Kasumi-1 (cell line): ENCODE measurements at regions not wholly inside any gene's neighbourhood (a gene's known extent, or its start where the extent isn't known, plus 50 kb on each side); places are given as distances from the start of the nearest gene placed in this dataset.
"Not testable (repeated sequence)": the region's sequence is repeated elsewhere in the genome, so short reads cannot be mapped to it uniquely, and the experiment has no call there.

Source experiments
- DNase-seq, 2 experiments: peaks; one replicate each; lab custom pipeline; 2025; lab: John Stamatoyannopoulos, UW

DNA sequence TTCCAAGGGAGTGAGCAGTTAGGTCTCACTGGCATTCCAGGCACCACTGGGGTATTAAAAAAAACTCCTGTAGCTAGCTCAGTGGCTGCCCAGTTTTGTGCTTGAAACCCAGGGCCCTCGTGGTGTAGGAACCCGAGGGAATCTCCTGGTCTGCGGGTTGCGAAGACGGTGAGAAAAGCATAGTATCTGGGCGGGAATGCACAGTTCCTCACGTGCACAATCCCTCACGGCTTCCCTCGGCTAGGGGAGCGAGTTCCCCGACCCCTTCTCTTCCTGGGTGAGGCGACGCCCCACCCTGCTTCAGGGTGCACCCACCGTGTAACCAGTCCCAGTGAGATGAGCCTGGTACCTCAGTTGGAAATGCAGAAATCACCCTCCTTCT, 50.5 kb upstream of the PGBD5 start:
- DNase-seq, result no peak

DNA sequence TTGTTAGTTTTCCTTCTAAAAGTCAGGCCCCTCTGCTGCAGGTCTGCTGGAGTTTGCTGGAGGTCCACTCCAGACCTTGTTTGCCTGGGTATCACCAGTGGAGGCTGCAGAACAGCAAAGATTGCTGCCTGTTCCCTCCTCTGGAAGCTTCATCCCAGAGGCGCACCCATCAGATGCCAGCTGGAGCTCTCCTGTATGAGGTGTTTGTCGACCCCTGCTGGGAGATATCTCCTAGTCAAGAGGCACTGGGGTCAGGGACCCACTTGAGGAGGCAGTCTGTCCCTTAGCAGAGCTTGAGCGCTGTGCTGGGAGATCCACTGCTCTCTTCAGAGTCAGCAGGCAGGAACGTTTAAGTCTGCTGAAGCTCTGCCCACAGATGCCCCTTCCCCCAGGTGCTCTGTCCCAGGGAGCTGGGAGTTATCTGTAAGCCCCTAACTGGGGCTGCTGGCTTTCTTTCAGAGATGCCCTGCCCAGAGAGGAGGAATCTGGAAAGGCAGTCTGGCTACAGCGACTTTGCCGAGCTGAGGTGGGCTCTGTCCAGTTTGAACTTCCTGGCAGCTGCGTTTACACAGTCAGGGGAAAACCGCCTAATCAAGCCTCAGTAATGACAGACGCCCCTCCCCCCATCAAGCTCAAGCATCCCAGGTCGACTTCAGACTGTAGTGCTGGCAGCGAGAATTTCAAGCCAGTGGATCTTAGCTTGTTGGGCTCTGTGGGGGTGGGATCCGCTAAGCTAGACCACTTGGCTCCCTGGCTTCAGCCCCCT, 49.9 kb upstream of the PGBD5 start:
- DNase-seq, result not testable (repeated sequence)
